Stimulated activated effector memory CD8-positive, alpha-beta T cell treated with anti-CD3 and anti-CD28 coated beads, Interleukin-12 subunit alpha, Interleukin-12 subunit beta, amount 100 ng/mL, for 72 hours (primary cell): ENCODE measurements at regions not wholly inside any gene's neighbourhood (a gene's known extent, or its start where the extent isn't known, plus 50 kb on each side); places are given as distances from the start of the nearest gene placed in this dataset.
"Not testable (repeated sequence)": the region's sequence is repeated elsewhere in the genome, so short reads cannot be mapped to it uniquely, and the experiment has no call there.

Source experiments
- ATAC-seq: fragments of 150-1000 bp; cut with Tn5 transposase; 2 replicates; pipeline ENCODE4 v1.10.0; 2021
- DNase-seq, 2 donors: peaks; one replicate each; pipeline ENCODE4 v3.0.0; 2021 to 2022; ENCODE audit warnings: low spot score in 2 of 2
- H3K27ac Mint-ChIP-seq: one replicate; pipeline ENCODE4 v1.8.0; 2022; ENCODE audit warnings: mild to moderate bottlenecking, mixed read lengths
- H3K36me3 Mint-ChIP-seq: one replicate; pipeline ENCODE4 v1.8.0; 2022; ENCODE audit warnings: mild to moderate bottlenecking, mixed read lengths
- H3K4me1 Mint-ChIP-seq: one replicate; pipeline ENCODE4 v1.8.0; 2022; ENCODE audit warnings: mixed read lengths
- H3K4me3 Mint-ChIP-seq: one replicate; pipeline ENCODE4 v1.8.0; 2022; ENCODE audit warnings: mild to moderate bottlenecking, mixed read lengths
- H3K9me3 Mint-ChIP-seq: one replicate; pipeline ENCODE4 v1.8.0; 2022; ENCODE audit warnings: mixed read lengths

- ATAC-seq = no peak
Measured at GRCh38 chr4:137823007-137823406, 290.7 kb upstream of the PCDH18 start.

DNA sequence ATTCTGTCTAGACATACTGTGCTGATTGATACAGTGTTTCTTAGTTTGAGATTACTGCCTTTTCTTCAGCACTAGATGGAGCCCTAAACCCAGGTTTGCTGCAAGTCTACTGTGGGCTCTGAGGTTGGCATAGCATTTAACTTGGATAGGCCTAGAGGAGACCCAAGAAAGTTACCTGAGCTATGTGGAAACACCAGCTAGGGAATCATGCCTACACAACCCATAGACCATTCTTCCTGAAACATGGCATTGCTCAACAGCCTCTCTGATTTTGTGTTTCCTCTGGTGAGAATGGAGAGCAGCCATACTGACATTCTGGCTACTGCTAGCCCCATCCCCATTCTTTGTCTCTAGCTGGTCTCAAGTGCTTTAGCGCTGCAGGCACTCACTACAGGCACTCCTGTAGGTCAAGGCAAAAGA is 287.7 kb upstream of the PCDH18 start:
- Mint-ChIP-seq H3K9me3 (peaks cover 10% of the 10 kb centered on the region), H3K4me3 (no peak overlapping the region), H3K4me1 (no peaks in the 10 kb centered on the region), H3K36me3 (no peaks in the 10 kb centered on the region), H3K27ac (no peak overlapping the region)
- no peak for DNase-seq
- no peak for ATAC-seq

More at GRCh38 chr4:137823007-137823406, 290.7 kb upstream of the PCDH18 start:
- H3K4me3 Mint-ChIP-seq = no peak overlapping the region
- H3K36me3 Mint-ChIP-seq = no peaks in the 10 kb centered on the region
- no peak for DNase-seq
- H3K4me1 Mint-ChIP-seq = no peaks in the 10 kb centered on the region
- peaks cover 15% of the 10 kb centered on the region for H3K9me3 Mint-ChIP-seq
- no peak overlapping the region for H3K27ac Mint-ChIP-seq

DNA sequence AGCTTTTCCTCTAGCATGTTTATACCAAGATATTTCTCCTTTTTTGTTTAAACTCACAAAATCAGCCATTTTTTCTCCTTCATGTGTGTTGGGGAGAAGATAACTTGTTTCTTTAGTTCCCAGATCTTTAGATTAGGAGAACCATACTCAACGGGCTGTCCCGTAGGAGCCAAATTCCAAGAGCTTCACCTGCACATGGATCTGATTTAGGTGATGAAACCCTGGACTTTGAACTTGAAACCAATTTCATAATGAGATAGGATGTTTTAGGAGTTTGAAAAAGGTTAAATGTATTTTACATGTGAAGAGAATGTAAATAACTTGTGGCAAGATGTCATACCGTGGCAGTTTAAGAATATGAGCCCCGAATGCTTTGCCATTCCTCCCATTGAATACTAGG is 280.0 kb upstream of the PCDH18 start:
- ATAC-seq (no peak), DNase-seq (no peak)
- no peak overlapping the region for H3K27ac Mint-ChIP-seq
- peaks cover 10% of the 10 kb centered on the region for H3K9me3 Mint-ChIP-seq
- H3K4me1 Mint-ChIP-seq = no peaks in the 10 kb centered on the region
- H3K4me3 Mint-ChIP-seq = no peak overlapping the region
- H3K36me3 Mint-ChIP-seq = no peaks in the 10 kb centered on the region

- H3K27ac Mint-ChIP-seq = no peak overlapping the region
- no peak for DNase-seq
- peaks cover 8% of the 10 kb centered on the region for H3K9me3 Mint-ChIP-seq
- no peaks in the 10 kb centered on the region for H3K36me3 Mint-ChIP-seq
- H3K4me1 Mint-ChIP-seq = no peaks in the 10 kb centered on the region
- H3K4me3 Mint-ChIP-seq = no peak overlapping the region
- ATAC-seq = no peak
Measured at GRCh38 chr4:137806420-137806819, 274.1 kb upstream of the PCDH18 start.

DNA sequence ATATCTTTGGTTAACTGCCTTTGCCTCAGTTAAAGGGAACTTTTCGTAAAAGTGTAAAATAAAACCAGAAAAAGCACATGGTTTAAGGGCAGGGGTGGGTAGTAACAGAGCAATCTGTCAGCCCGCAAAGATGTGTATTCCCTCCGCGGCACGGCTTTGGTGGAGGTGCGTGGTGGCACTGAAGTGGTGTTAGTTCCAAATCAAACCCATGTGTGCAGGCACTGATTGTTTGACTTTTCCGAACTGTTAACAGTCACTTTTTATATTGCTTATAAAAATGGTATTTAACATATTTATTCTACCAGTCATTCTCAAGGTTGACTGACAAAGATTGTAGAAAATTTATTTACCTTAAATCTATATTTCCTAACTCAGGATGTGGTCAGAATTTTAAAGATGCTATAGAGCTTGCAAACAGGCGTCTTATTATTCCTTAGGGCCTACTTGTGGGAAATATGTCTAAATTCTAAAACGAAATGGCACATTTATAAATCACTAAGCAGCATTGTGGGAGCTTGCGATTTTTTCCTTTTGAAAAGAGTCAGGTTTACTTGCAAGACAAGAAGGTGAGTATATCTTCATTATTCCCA is 272.7 kb upstream of the PCDH18 start:
- Mint-ChIP-seq H3K4me1 (no peaks in the 10 kb centered on the region), H3K27ac (no peak overlapping the region), H3K4me3 (no peak overlapping the region), H3K36me3 (no peaks in the 10 kb centered on the region), H3K9me3 (peaks cover 9% of the 10 kb centered on the region)
- DNase-seq (no peak), ATAC-seq (no peak)

DNA sequence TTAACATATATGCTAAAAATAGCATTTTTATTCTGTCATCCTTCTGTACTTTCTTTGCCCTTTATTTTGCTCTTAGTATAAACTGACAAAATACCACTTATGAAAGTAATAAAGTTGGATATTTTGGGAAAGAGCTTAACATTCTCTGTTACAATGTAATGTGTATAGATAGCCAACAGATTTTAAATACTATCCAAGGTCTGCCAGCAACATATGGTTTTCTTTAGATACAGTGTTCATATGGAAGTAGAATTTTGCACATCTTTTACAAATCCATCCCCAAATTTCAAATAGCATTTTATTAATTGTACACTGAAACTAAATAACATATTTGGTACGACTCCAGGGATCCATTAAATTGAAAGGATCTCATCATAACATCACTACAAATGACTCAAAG is 268.6 kb upstream of the PCDH18 start:
- Mint-ChIP-seq H3K9me3 (peaks cover 7% of the 10 kb centered on the region), H3K4me1 (no peaks in the 10 kb centered on the region), H3K36me3 (no peaks in the 10 kb centered on the region), H3K27ac (no peak overlapping the region), H3K4me3 (no peak overlapping the region)
- no peak for ATAC-seq
- no peak for DNase-seq

DNA sequence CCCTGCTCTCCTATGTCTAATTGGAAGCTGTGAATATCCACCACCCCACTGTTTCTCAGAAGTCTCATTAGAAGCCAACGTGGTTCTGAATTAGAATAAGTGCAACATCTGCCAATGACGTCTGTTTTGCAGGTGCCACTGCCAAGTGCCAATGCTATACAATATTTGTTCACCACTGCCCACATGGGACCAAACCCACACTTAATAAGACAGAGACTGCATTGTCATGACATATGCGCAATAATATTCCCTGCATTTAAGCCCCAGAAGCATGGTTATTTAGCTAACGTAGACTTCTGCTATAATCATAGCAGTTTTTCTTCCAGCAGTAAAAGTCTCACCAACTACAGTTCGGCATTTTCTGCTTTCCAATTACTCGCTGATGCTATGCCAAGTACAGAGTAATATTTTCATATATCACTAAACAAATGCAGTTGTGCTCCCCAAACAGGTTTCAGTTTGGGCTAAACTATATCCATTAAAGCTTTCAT is 262.5 kb upstream of the PCDH18 start:
- H3K4me1 Mint-ChIP-seq = no peaks in the 10 kb centered on the region
- peaks cover 9% of the 10 kb centered on the region for H3K9me3 Mint-ChIP-seq
- no peaks in the 10 kb centered on the region for H3K36me3 Mint-ChIP-seq
- H3K27ac Mint-ChIP-seq = no peak overlapping the region
- no peak for DNase-seq
- ATAC-seq = no peak
- no peak overlapping the region for H3K4me3 Mint-ChIP-seq

DNA sequence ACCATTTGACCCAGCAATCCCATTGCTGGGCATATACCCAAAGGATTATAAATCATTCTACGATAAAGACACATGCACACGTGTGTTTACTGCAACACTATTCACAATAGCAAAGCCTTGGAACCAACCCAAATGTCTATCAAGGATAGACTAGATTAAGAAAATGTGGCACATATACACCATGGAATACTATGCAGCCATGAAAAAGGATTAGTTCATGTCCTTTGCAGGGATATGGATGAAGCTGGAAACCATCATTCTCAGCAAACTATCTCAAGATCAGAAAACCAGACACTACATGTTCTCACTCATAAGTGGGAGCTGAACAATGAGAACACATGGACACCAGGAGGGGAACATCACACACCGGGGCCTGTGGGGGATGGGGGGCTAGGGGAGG is 257.0 kb upstream of the PCDH18 start:
- H3K9me3 Mint-ChIP-seq = peaks cover 25% of the 10 kb centered on the region
- not testable (repeated sequence) for H3K27ac Mint-ChIP-seq, DNase-seq, H3K4me3 Mint-ChIP-seq, H3K36me3 Mint-ChIP-seq, ATAC-seq, H3K4me1 Mint-ChIP-seq

GRCh38 chr4:137783923-137784322 is 251.6 kb upstream of the PCDH18 start:
- not testable (repeated sequence) for H3K4me3 Mint-ChIP-seq, DNase-seq, H3K36me3 Mint-ChIP-seq, ATAC-seq, H3K4me1 Mint-ChIP-seq, H3K27ac Mint-ChIP-seq
- peaks cover 25% of the 10 kb centered on the region for H3K9me3 Mint-ChIP-seq

DNA sequence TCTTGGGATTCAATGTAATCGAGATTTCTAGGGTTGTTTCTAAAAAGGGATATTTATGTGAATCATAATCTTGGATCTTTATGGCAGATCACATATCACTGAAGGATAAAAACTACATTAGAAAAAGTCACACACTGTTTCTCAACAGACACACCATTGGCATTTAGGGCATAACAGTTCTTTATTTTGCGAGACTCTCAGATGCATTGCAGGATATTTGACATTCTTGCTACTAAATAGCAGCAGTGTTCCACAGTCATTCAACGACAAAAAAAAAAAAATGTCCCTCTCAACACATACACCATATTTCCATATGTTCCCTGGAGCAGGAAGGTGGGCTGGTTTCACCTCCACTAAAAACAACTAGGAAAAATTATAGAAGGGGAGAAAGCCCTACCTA is 243.4 kb upstream of the PCDH18 start:
- Mint-ChIP-seq H3K27ac (no peak overlapping the region), H3K4me1 (no peaks in the 10 kb centered on the region), H3K4me3 (no peak overlapping the region), H3K36me3 (no peaks in the 10 kb centered on the region), H3K9me3 (peaks cover 14% of the 10 kb centered on the region)
- ATAC-seq (no peak), DNase-seq (no peak)

- Mint-ChIP-seq H3K36me3 (no peaks in the 10 kb centered on the region), H3K4me1 (no peaks in the 10 kb centered on the region), H3K27ac (no peak overlapping the region), H3K4me3 (no peak overlapping the region), H3K9me3 (peaks cover 19% of the 10 kb centered on the region)
- DNase-seq (no peak), ATAC-seq (no peak)
Measured at GRCh38 chr4:137774501-137774900, 242.2 kb upstream of the PCDH18 start.

DNA sequence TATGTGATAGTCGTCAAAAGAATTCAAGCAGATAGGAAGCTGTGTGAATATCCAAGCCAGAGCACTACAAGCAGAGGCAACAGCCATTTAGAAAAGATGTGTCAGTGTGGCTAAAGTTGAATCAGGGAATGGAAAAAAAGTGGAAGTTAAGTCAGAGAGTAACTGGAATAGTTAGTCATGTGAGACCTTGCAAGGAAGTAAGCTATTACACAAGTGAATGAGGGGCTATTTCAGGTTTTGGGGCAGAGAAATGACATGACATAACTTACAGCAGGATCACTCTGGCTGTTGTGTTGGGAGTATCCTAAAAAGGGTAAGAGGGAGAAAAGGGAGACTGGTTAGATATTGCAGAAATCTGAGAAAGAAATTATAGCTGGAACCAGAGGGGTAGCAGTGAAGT is 236.6 kb upstream of the PCDH18 start:
- H3K4me1 Mint-ChIP-seq = no peaks in the 10 kb centered on the region
- no peak overlapping the region for H3K27ac Mint-ChIP-seq
- H3K9me3 Mint-ChIP-seq = peaks cover 16% of the 10 kb centered on the region
- H3K36me3 Mint-ChIP-seq = no peaks in the 10 kb centered on the region
- DNase-seq (no peak), ATAC-seq (no peak)
- H3K4me3 Mint-ChIP-seq = no peak overlapping the region

- Mint-ChIP-seq H3K4me1 (no peaks in the 10 kb centered on the region), H3K9me3 (peaks cover 17% of the 10 kb centered on the region), H3K27ac (no peak overlapping the region), H3K36me3 (no peaks in the 10 kb centered on the region), H3K4me3 (no peak overlapping the region)
- ATAC-seq (no peak), DNase-seq (no peak)
Measured at GRCh38 chr4:137768196-137768595, 235.9 kb upstream of the PCDH18 start.

DNA sequence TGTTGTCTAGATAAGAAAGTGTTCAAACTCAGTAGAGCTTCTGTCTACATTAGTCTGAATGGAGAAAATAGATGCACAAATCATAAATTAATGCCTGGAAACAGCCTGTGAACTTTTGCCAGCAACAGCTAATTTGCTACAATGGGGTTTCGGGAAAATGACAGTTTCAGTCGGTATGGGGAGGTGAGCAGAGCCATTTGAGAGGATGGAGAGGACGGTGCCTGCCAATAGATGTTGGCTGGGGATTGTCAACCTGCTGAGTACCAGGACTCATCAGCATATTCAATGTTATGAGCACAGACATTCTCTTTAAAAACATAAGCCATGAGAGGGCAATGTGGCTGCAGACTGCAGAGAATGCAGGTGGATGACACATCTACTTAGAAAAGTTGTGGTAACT is 230.3 kb upstream of the PCDH18 start:
- no peaks in the 10 kb centered on the region for H3K4me1 Mint-ChIP-seq
- DNase-seq (no peak), ATAC-seq (no peak)
- no peak overlapping the region for H3K27ac Mint-ChIP-seq
- no peaks in the 10 kb centered on the region for H3K36me3 Mint-ChIP-seq
- no peak overlapping the region for H3K4me3 Mint-ChIP-seq
- peaks cover 8% of the 10 kb centered on the region for H3K9me3 Mint-ChIP-seq

DNA sequence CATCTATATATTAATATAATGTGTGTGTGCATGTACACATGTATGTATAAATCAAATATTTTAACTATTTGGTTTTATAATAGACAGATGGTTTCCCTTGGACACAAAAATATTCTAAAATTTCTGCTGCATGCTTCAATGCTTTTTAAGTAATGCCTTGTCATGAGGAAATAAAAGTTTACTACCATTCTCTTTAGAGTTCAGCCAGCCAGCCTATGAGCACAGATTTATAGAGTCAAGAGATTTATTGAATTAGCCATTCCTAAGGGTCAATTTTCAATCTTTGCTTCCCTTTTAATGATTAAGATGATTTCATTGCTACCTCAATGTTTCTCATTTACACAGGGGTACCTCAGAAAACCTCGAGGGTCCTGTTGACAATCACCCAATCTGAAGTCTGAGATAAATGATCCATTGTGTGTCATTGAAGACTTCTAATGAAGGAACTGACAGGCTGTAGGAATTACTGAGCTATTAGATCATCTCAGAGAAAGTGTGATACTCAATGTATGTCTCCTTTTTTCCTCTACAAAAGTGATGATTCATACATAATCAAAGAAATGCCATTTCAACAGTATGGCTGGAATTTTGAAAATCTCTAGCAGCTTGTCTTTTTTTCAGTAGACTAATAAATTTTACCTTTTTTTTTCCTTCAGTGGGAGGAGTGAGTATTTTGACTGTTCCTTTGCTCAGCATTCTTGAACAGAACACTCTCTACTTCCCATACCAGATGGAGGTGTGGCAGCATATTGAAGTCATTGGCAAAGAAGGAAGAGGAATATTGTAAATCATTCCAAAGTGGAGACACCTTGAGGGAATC is 222.6 kb upstream of the PCDH18 start:
- peaks cover 15% of the 10 kb centered on the region for H3K9me3 Mint-ChIP-seq
- no peak overlapping the region for H3K27ac Mint-ChIP-seq
- no peak overlapping the region for H3K4me3 Mint-ChIP-seq
- no peak for DNase-seq
- no peaks in the 10 kb centered on the region for H3K4me1 Mint-ChIP-seq
- no peak for ATAC-seq
- H3K36me3 Mint-ChIP-seq = no peaks in the 10 kb centered on the region

DNA sequence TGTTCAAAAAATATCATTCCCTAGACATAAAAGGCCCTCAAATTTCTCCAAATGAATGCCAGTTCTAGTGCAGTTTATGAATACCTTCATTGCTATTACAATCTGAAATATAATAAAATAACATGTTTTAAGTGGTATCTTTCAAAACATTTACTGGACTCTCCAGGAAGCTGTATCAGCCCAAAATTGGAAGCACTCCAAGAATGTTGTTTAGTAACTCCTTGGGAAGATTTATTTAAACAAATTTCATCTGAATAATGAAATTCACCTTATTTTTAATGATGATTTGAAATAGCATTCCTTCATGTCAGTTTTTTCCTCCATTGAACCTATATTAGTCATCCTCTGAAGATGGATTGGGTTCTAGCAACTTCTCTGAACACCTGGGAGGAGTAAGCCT is 217.2 kb upstream of the PCDH18 start:
- H3K9me3 Mint-ChIP-seq = peaks cover 11% of the 10 kb centered on the region
- DNase-seq = no peak
- ATAC-seq = no peak
- H3K36me3 Mint-ChIP-seq = no peaks in the 10 kb centered on the region
- H3K27ac Mint-ChIP-seq = no peak overlapping the region
- H3K4me1 Mint-ChIP-seq = no peaks in the 10 kb centered on the region
- no peak overlapping the region for H3K4me3 Mint-ChIP-seq
